ENCODE measurements at regions not wholly inside any gene's neighbourhood (a gene's known extent, or its start where the extent isn't known, plus 50 kb on each side); places are given as distances from the start of the nearest gene placed in this dataset.
"Not testable (repeated sequence)": the region's sequence is repeated elsewhere in the genome, so short reads cannot be mapped to it uniquely, and the experiment has no call there.

DNA sequence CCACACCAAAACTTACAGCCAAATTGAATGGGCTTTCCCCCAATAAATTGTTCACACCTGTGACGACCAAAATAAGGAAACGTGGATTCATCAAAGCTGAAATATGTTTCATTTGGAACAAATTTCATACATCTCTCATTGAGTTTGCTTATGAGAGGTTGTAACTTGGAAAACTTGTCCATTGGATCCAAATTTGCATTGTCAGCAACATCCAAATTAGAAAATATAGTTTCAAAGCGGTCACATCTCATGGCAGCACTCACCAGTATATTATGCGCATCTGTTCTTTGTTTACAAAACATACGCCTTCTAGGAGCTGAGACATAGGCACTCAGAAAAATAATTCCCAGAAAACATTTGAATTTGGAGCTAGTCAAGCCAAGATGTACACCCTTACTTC is 1028.2 kb upstream of the USP15 start:
- no peak for TF ChIP-seq CTCF (IDR thresholded peaks at IDR 0.05; ENCODE audit: low read depth, low read length, missing control alignments)
- no peak overlapping the region for H3K4me3 ChIP-seq (ENCODE audit: low read depth, low read length)
- no peak for DNase-seq (ENCODE audit: low read depth)

- no peak for TF ChIP-seq CTCF (IDR thresholded peaks at IDR 0.05; ENCODE audit: low read depth, low read length, missing control alignments)
- DNase-seq (ENCODE audit: low read depth) = no peak
- H3K4me3 ChIP-seq (ENCODE audit: low read depth, low read length) = no peak overlapping the region
Measured at GRCh38 chr12:61250303-61250702, 1009.9 kb upstream of the USP15 start.

GRCh38 chr12:61251076-61251475 is 1009.1 kb upstream of the USP15 start:
- no peak for DNase-seq (ENCODE audit: low read depth)
- TF ChIP-seq CTCF (IDR thresholded peaks at IDR 0.05; ENCODE audit: low read depth, low read length, missing control alignments) = no peak
- H3K4me3 ChIP-seq (ENCODE audit: low read depth, low read length) = no peak overlapping the region

DNA sequence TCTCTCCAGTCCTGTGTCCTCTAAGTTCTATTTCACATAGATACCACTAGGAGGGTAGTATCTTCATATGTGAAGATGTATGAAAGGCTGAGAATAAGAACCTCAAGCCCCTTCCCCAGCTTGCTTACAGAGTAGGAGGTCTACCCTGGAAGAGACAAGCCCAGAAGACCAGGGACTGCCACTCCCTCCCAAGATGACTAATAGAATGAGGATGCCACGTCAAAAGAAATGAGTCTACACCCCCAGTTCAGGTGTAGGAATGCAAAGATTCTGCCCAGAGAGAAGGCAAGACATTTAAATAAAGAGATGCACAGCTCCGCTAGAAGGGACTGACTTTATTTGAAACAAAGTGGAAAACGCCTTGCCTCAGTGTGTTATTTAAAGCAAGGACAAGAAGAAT is 1006.0 kb upstream of the USP15 start:
- no peak for TF ChIP-seq CTCF (IDR thresholded peaks at IDR 0.05; ENCODE audit: low read depth, low read length, missing control alignments)
- no peak overlapping the region for H3K4me3 ChIP-seq (ENCODE audit: low read depth, low read length)
- no peak for DNase-seq (ENCODE audit: low read depth)

GRCh38 chr12:61264294-61264693 is 995.9 kb upstream of the USP15 start:
- DNase-seq (ENCODE audit: low read depth); H3K4me3 ChIP-seq (ENCODE audit: low read depth, low read length): not testable (repeated sequence)

DNA sequence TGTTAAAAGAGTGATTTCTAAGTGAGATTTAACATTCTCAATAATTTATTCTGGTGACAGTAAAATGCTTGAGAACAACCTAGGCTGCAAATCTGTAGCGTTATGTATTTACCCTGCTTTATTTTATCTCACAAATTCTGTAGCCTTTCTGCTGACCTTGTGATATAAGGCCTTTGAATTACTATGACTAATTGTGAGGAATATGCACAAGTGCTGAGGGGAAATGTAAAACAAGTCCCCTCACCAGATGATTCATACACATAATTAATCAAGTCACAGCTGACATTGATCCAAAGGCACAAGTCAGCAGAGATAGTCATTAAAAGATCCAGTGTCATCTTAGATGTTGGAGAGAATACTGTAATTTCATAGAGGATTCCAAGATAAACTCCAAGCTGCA is 992.7 kb upstream of the USP15 start:
- H3K4me3 ChIP-seq (ENCODE audit: low read depth, low read length) = no peak overlapping the region
- TF ChIP-seq CTCF (IDR thresholded peaks at IDR 0.05; ENCODE audit: low read depth, low read length, missing control alignments) = no peak
- no peak for DNase-seq (ENCODE audit: low read depth)

GRCh38 chr12:61272441-61272840 is 987.8 kb upstream of the USP15 start:
- no peak for TF ChIP-seq CTCF (IDR thresholded peaks at IDR 0.05; ENCODE audit: low read depth, low read length, missing control alignments)
- H3K4me3 ChIP-seq (ENCODE audit: low read depth, low read length) = no peak overlapping the region
- no peak for DNase-seq (ENCODE audit: low read depth)
